Gastrocnemius medialis (tissue), 4 donors: ENCODE measurements at regions not wholly inside any gene's neighbourhood (a gene's known extent, or its start where the extent isn't known, plus 50 kb on each side); places are given as distances from the start of the nearest gene placed in this dataset.

Experiments used
- ATAC-seq, 2 donors: fragments of 150-250 bp; one replicate each; pipeline ENCODE4 v1.9.1; 2016
- DNase-seq, 2 donors: peaks; one replicate each; pipeline ENCODE4 v3.0.0-alpha.2; 2019
- H3K27ac ChIP-seq, 4 donors: fragments of 200-600 bp; sonication (generic); 1 replicate in 1 of 4; 2 replicates in 3 of 4; pipeline ENCODE4 v1.5.1; 2016 to 2018; ENCODE audit warnings: mild to moderate bottlenecking in 2 of 4, moderate library complexity in 1 of 4
- H3K27me3 ChIP-seq, 3 donors: fragments of 200-600 bp; sonication (generic) in 2 of 3; 1 replicate in 1 of 3; 2 replicates in 2 of 3; pipeline versions ENCODE4 v1.5.1 to v1.6.0; 2016 to 2019; ENCODE audit warnings: mild to moderate bottlenecking in 1 of 3, moderate library complexity in 1 of 3
- H3K36me3 ChIP-seq, 2 donors: fragments of 200-600 bp; sonication (generic) in 1 of 2; one replicate each; pipeline ENCODE4 v1.5.1; 2017 to 2018
- H3K4me1 ChIP-seq, 2 donors: fragments of 200-600 bp; sonication (generic) in 1 of 2; one replicate each; pipeline ENCODE4 v1.5.1; 2016 to 2017; ENCODE audit warnings: mild to moderate bottlenecking in 2 of 2
- H3K4me3 ChIP-seq, 4 donors: fragments of 200-600 bp; sonication (generic) in 3 of 4; 1 replicate in 1 of 4; 2 replicates in 3 of 4; pipeline ENCODE4 v1.5.1; 2016 to 2019; ENCODE audit warnings: mild to moderate bottlenecking in 2 of 4
- H3K9me3 ChIP-seq, 3 donors: fragments of 200-600 bp; sonication (generic) in 2 of 3; 1 replicate in 1 of 3; 2 replicates in 2 of 3; pipeline ENCODE4 v1.5.1; 2016 to 2019
- CTCF ChIP-seq, 5 experiments: fragments of 450-650 bp in 3 of 5; fragments of 200-600 bp in 2 of 5; sonication (generic) in 2 of 5; IDR thresholded peaks in 4 of 5; conservative IDR thresholded peaks in 1 of 5; 1 replicate in 4 of 5; 2 replicates in 1 of 5; pipeline ENCODE4 v1.5.1; 2016 to 2019; ENCODE audit warnings: antibody characterized with exemption in 5 of 5, mild to moderate bottlenecking in 3 of 5, moderate library complexity in 3 of 5
- POLR2A ChIP-seq, 2 donors: fragments of 450-650 bp; IDR thresholded peaks; one replicate each; pipeline ENCODE4 v1.6.1; 2017; ENCODE audit warnings: antibody characterized with exemption in 2 of 2, mild to moderate bottlenecking in 2 of 2, moderate library complexity in 2 of 2
- in situ Hi-C, 4 donors: fragments of 200-750 bp; cut with MboI; loops; one replicate each; pipeline versions ENCODE4 v1.15.0 to v1.8.0; 2017; ENCODE audit warnings: low sequenced_read_pairs in 4 of 4
- intact Hi-C: fragments of 100-400 bp; cut with DNase I; formaldehyde crosslinking; loops from one replicate; pipeline ENCODE4 v1.15.1; 2023; ENCODE audit warnings: low total_unique reads

DNA sequence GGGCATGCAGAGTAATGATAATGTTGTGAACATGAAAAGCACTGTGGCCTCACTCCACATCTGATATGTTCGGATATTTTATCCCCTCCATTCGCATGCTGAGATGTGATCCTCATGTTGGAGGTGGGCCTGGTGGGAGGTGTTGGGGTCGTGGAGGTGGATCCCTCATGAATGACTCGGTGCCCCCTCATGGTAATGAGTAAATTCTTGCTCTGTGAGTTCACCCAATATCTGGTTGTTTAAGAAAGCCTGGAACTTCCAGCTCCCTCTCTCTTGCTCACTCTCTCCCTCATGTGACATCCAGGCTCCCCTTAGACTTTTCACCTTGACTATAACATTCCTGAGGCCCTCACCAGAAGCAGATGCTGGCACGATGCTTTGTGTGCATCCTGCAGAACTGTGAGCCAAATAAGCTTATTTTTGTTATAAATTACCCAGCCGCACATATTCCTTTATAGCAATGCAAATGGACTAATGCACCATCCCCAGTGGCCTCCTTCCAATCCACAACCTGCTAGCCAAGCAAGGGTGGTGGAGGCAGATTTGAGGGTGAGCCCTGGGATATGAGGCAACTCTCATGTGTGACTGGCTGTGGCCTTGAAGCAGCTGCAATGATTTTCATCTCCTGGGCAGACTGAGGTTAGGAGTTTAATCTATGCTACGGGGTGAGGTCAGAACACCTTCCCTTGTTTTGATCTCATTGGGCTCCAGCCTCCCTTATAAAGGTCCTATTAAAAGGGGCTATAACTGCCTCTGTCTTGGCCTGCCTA, 276.5 kb downstream of the ETS1 start:
- no peak overlapping the region for H3K27ac ChIP-seq
- H3K4me1 ChIP-seq: no peaks in the 10 kb centered on the region
- intact Hi-C loops (no loop called here), in situ Hi-C loops (no loop called here)
- DNase-seq: no peak
- ATAC-seq: no peak
- no peak overlapping the region for H3K4me3 ChIP-seq
- H3K36me3 ChIP-seq: no peaks in the 10 kb centered on the region
- TF ChIP-seq POLR2A (IDR thresholded peaks at IDR 0.05): no peak
- TF ChIP-seq CTCF (IDR thresholded peaks at IDR 0.05 in 4 of 5, conservative IDR thresholded peaks at IDR 0.05 in 1 of 5): no peak
- H3K27me3 ChIP-seq: no peaks in the 10 kb centered on the region
- H3K9me3 ChIP-seq: no peaks in the 10 kb centered on the region

GRCh38 chr11:128310005-128310404, 277.4 kb downstream of the ETS1 start:
- no peak for ATAC-seq
- Histone ChIP-seq H3K4me3 (no peak overlapping the region), H3K4me1 (no peaks in the 10 kb centered on the region), H3K36me3 (no peaks in the 10 kb centered on the region), H3K27ac (no peak overlapping the region), H3K27me3 (no peaks in the 10 kb centered on the region), H3K9me3 (no peaks in the 10 kb centered on the region)
- in situ Hi-C loops (no loop called here), intact Hi-C loops (no loop called here)
- no peak for TF ChIP-seq CTCF (IDR thresholded peaks at IDR 0.05 in 4 of 5, conservative IDR thresholded peaks at IDR 0.05 in 1 of 5)
- TF ChIP-seq POLR2A (IDR thresholded peaks at IDR 0.05): no peak
- DNase-seq: no peak

- no peaks in the 10 kb centered on the region for H3K4me1 ChIP-seq
- TF ChIP-seq POLR2A (IDR thresholded peaks at IDR 0.05) (no peak), CTCF (IDR thresholded peaks at IDR 0.05 in 4 of 5, conservative IDR thresholded peaks at IDR 0.05 in 1 of 5) (no peak)
- H3K4me3 ChIP-seq: no peak overlapping the region
- DNase-seq (no peak), ATAC-seq (no peak)
- intact Hi-C loops (no loop called here), in situ Hi-C loops (no loop called here)
- no peaks in the 10 kb centered on the region for H3K9me3 ChIP-seq
- H3K36me3 ChIP-seq: no peaks in the 10 kb centered on the region
- H3K27ac ChIP-seq: no peak overlapping the region
- no peaks in the 10 kb centered on the region for H3K27me3 ChIP-seq
Observed at GRCh38 chr11:128308794-128309193, 278.6 kb downstream of the ETS1 start.

DNA sequence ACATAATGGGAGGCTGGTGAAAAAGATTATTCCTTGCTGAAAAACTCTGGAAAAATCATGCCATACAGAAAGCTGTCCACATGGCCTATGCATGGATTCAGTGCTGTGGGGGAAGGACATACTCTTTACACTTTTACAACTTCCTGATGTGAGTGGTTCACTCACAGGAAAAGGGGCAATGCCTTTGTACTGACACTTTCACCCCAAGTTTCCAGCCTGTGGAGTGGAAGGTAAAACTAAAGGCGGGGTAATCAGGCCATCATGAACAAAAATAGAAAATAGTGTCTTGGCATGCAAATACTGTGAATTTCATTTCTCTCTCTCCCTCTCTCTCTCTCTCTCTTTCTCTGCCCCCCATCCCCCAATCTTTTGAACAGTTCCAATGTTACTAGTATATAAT, 281.8 kb downstream of the ETS1 start:
- H3K27me3 ChIP-seq: no peaks in the 10 kb centered on the region
- TF ChIP-seq POLR2A (IDR thresholded peaks at IDR 0.05) (no peak), CTCF (IDR thresholded peaks at IDR 0.05 in 4 of 5, conservative IDR thresholded peaks at IDR 0.05 in 1 of 5) (no peak)

More for the DNA sequence above, 281.8 kb downstream of the ETS1 start:
- DNase-seq (no peak), ATAC-seq (no peak)
- Histone ChIP-seq H3K9me3 (no peaks in the 10 kb centered on the region), H3K27ac (no peak overlapping the region), H3K4me1 (no peaks in the 10 kb centered on the region), H3K36me3 (no peaks in the 10 kb centered on the region), H3K4me3 (no peak overlapping the region)
- intact Hi-C loops (no loop called here), in situ Hi-C loops (no loop called here)
